ENCODE measurements at regions not wholly inside any gene's neighbourhood (a gene's known extent, or its start where the extent isn't known, plus 50 kb on each side); places are given as distances from the start of the nearest gene placed in this dataset.

DNA sequence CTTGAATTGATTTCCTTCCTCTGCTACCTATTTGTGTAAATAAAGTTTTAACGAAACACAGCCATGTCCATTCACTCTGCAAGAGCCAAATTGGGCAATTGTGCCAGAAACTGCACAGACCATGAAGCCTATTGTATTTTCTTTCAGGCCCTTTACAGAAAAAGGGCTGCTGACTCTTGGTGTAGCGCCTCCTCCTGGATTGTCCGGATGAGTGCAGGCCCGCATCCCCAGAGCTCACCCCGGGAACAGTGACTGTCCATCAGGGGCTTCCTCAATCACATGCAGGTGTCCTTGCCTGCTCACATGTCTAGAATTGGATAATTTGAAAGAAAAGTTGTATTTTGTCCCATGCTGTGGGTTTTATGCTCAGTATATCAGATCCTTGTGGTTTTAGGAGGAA is 1282.2 kb downstream of the AACS start:
- no peak for DNase-seq

DNA sequence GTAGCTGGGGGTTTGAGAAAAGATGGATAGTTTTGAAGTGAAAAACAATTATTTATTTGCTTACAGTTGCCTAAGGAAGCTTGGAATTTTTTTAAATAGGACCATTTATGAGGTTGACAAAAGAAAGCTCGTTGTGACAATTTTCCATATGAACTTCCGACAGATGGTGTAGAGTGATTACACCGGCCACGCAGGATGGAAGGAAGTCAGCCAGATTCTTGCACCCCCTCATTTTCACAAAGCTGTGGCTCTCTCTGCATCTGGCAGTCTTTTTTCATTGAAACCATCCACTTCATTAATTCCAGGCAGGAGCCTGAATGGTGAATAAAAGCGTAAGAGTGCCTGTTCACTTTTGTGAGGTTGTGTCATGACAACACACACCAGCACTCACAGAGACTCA is 1284.1 kb downstream of the AACS start:
- DNase-seq, result no peak

DNA sequence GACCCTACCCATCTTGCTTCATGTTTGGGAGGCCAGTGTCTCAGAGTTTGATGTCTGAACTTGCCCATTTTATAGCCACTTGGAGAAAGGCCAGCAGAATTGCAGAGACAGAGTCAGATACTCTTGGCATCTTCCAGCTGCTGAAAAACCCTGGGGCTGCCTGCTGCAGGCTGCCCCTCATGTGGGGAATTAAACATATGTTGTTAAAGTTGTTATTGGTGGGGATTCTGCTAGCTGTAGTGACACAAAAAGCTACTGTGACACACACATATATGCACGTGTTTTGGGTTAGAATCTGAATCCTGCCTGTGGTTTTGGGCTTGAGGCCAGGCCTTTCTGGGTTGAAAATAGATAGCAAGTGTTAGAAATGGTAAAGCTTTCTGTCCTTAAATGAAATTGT is 1288.4 kb downstream of the AACS start:
- DNase-seq, result no peak

DNA sequence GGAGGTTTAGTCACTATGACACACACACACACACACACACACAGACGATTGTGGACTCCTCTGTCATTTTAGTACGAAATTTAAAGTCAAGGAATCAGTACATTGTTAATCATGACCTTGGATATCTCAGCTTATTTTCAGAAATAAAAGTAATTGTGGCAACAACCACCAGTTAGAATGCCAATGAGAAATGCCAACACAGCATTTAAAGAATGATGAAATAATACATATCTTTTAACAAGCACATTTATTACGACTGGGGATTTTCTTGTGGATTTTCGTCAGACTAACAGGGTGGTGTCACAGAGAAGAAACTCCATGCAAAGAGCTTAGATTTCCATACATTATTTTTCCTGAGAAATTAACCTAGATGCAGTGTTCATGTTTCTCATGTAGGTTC is 1289.4 kb downstream of the AACS start:
- DNase-seq, result no peak

DNA sequence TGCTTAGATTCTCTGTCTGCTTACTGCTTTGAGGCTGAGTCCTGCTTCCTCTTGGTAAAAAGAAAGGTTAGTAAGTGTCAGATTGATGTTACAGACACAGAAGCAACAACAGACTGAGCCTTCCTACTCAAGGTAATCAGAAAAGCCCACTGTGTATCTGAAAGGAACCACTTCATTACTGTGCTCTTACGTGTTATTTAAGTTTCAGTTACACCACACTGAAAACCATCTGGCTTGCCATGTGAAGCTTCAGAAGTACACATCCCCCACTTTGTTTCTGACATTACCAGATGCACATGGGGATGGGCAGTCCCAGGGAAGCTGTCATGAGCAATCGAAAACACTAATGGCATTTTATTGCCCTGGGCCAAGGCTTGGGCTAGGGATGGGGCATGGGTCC is 1290.1 kb downstream of the AACS start:
- DNase-seq, result no peak

DNA sequence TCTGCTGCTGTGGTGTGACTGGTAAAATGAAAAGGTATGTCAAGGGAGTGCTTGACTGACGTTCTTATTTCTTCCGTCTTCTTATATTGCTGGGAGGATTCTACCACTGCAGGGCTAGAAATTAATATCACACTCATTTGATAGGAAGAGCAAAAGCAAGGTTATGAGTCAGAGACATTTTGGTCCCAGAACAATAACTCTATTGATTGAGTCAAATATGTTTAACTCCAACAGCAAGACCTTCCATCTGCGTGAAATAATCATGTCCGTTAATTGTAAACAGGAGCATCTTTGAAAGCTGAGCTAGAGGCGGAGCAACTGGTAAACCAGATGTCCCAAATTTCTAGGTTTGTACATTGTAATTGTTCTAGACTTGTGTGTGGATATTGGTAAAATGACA is 1293.6 kb downstream of the AACS start:
- DNase-seq, result no peak

DNA sequence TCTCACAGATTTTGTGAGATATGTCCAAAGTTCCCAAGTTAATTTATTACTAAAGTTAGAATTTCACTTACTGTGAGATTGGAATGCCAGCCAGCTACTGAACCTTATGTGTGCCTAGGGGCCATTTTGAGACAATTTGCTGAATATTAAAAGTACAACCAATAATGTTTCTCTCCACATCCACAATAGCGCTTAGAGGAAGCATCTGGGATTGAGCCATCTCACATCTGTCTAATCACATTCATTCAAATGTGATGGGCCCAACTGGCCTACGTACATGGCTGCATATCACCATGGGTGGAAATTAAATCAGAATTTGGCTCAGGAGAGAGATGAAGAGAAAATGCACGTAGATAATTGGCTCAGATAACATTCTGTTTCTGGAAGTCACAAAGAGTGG is 1294.0 kb downstream of the AACS start:
- no peak for DNase-seq

DNA sequence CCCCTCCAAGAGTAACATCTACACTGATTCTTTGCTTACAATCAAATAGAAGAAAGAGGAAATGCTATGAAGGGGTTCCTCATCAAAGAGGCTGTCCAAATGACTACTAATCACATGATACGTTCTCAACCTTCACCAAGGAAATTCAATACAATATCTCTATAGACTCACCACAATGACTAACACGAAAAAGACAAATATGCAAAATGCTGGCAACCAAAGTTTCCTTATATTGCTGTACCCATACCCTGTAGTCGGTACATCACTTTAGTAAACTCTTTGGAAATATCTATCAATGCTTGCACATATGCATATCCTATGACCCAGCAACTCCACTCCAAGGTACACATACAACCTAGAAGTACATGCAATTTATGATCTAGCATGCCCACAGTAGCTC is 1296.6 kb downstream of the AACS start:
- no peak for DNase-seq

DNA sequence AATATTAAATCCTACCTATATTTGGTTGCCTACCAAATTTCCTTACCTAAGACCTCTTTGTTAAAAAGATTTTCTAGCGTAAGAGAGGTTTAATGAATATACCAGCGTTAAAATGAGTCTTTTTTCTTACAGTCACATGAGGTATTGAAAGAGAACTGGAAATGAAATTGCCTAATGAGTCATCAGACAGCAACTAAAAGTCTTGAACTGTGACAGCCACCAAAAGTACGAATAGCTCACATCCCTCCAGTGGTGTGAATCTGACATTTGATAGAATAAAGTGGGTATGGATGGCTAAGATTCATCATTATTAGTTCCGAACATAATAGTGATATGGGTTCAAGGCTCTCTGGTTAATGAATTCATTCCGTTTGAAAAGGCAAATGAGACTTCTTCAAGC is 1297.3 kb downstream of the AACS start:
- no peak for DNase-seq

DNA sequence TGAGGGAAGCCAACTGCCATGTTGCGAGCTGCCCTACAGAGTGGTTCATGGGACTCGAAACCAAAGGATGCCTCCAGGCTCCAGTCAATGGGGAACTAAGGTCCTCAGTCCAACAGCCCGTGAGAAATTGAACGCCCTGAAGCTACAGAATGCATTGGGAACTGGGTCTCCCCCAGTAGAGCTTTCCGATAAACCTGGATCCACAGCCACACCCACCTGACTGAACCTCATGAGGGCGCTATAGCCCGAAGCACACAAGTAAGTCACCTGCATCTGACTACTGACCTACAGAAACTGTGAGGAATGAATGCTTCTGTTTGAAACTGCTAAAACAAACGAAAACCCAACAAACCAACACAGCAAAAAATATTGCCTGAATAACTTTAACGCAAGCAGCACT is 1297.7 kb downstream of the AACS start:
- no peak for DNase-seq

DNA sequence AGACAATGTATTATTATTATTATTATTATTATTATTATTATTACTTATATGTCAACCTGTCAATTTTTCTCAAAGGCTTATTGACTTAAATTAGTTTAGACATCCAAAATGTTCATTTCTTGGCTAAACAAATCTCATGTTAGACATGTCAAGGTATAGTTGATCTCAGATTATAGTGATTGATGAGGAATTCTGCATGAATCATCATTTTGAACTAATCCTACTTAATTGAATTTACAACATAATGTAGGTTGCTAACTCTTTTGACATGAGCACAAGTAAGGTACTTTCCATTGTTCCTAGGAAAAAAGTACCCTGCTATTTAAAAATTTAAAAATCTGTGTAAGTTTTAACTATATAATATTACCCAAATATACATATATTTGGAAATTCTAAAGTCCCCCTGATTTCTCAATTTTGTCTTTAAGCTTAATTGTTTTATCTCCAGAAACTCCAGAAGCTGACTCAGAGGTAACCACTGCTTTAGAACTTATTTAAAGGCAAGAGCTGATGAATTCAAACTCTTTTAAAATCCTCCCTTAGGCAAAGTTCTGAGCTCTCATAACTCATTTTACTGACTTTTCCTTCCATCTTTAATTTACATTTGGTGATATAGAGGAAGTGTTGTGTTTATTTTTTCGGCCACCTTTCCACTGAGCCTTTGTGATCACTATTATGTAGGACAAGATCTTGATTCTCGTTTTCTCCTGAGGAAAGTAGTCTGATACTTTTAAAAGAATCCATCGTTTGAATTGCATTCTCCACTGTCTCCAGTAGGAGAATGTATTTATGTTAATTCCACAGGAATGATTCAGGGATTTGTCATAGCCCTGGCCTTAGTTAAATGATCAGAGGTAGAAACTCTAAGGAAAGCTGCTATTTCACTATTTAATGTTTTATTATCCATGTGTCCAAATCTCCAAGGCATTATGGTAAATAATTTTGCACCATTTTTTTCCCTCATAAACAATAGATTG is 1304.5 kb downstream of the AACS start:
- DNase-seq, result no peak

DNA sequence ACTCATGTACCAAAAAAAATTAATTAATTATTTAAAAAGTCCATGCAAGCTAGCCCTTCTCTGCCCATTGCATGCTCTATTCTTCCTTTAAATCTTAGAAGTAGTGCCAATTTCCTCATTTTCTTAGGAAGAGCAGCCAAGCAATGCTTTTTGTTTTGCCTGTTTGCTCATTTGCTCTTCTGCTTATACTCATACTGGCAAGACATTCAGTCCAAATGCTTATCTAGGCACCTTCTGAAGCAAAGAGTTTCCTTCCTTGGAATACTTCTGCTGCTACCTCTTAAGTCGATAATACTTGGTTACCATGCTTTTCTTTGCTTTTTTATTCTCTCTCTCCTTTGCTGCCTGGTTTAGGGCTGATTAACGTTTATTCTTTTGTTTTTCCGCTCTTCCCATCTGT is 1318.3 kb downstream of the AACS start:
- no peak for DNase-seq

DNA sequence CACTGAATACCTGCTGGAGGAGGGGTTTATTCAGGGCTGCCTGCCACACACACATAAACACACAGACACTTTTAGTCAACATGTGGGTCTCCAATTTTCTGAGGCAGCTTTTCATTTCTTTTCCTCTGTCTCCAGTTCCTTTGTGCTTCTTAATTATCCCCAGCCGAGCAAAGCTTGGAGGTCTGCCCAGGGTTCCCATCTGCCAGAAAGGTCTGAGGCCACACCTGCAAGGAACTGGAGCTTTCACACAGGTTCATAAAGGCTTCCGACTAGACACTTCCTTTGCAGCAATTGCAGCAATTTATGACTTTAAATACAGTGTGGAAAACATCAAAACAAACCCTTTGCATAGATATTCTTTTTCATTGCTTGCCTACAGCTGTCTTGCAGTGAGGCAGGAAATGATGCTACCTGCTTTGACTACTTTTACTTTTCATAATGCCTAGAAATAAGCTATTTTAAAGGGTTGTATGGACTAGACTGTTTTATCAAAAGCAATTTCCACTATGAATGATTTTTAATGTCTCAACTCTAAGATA is 1318.9 kb downstream of the AACS start:
- DNase-seq, result no peak

DNA sequence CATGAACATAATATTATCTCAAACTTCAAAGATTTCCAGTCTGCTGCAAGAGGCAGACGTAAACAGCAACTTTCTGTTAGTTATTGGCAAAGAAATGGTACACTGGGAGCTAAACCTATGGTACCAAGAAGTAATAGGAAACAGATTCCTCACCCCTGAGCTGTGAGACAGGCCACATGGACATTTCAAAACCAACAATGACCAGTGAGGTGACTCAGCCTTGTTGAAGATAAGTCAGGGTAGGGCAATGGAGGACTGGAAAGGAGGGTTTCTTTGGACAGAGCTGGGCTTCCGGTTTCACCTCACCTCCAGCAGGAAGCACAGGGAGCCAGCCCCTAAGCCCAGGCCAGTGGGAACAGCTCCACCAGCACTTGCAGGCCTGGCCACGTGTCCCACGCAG is 1320.5 kb downstream of the AACS start:
- no peak for DNase-seq

DNA sequence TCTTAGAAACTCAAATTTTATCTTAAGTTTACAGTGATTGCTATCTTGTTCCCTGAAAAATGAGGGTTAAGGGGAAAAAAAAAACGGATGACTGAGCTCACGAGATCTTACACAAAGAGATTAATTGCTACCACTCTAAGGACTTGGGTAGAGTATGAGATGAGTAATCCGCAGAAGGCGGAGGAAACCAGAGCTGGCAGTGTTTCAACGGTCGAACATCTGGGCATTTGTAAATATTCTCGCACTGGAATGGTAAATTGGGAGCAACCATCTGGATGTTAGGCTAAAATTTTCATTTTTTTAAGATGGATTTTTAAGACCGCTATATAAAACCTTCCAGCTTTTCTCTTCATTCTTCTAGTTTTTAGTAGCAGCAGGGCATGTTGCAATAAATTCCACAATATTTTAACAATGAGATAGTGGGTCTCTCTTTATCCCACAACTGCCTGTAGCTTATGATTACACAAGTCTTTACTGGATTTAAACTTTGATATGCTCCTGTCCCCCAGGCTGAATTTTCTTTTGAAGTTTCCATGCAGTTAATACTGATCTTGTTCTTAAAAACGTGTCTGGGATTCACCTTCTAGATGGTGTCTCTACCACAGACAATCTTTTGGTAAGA is 1324.1 kb downstream of the AACS start:
- no peak for DNase-seq

DNA sequence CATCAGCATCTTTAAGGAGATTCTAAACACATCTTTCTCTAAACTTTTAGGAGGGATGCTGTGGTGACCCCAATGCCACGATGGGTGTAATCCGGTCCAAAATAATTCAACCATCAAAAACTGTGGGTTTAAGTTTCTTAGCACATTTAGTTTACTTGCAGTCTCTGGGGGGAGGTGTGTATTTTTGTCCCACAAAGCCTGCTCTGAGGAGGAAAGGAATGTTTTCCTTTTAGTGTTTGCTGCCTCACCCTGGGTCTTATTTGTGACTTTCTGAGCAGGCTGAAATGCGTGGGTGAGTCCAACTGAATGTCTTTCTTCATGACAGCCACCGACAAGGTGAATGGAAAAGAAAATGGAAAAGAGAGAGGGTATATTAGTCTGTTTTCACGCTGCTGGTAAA is 1324.7 kb downstream of the AACS start:
- no peak for DNase-seq

DNA sequence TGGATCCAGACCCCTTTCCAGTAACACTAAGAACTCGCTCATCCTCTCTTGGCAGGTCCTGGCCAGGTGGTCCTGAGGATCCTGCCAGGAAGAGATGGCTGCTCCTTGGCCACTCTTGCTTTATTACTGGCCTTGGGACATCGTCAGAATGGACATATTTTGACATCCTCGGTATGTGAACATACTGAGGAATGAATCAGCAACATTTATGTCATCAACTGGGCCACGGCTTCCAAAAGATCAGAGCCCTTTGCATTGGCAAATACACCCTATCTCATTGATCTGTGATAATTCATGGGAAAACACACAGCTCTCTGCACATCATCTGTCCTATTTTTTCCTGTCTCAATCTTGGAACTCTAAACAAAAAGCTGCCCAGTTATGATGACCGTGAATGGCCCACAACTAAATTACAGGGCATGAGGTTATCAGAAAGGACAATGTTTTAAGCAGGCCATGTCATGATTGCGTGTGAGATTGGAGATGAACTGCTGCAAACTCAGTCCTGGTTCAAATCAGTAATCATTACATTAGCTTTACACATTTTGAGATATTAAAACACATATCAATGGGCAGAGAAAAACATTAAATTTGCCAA is 1325.8 kb downstream of the AACS start:
- no peak for DNase-seq

DNA sequence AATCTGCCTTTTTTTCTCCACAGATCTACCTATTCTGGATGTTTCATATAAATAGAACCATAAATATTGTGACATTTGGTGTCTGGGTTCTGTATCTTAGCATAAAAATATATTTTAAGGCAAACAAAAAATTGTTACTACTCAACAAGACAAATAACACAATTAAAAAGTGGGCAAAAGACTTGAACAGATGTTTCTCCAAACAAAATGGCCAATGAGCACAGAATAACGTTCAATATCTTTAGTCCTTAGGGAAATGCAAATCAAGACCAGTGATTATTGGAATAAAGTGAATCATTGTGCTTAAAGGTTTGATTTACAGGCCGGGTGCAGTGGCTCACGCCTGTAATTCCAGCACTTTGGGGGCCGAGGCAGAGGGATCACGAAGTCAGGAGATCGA is 1331.3 kb downstream of the AACS start:
- no peak for DNase-seq

DNA sequence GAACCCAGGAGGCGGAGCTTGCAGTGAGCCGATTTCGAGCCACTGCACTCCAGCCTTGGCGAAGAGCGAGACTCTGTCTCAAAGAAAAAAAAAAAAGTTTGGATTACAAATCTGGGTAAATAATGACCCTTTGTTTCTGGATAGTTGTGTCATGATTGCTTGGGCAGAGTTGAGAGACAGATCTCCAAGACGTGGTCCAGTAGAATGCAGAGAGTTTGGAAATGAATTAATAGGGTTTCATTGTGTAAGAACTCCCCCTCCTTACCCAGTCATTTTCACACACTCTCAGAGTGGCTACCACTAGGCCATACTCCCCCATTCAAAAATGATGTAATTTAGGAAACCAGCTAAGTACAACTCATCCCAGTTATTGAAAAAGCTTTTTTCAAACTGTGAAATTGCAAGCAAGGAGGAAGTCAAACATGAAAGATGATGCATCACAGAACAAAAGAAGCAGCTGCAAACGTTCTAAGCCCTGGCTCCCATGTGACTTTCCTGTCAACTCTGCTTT is 1331.9 kb downstream of the AACS start:
- no peak for DNase-seq

DNA sequence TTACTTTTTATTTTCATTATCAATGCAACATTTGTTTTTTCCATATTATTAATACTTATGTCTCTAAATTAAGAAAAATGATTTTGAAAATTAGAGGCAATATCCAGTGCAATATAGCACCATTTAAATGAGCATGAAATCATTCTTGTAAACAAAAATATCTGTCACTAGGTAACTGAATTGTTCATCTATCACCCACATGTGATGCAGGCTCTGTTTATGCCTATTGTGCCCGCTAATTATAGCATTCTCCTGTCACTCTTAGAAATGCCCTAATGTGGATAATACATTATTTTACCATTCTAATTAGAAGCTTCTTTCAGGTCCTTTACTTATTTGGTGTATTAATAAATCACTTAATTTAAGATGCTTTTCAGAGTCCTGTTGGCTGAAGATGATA is 1332.4 kb downstream of the AACS start:
- DNase-seq, result no peak

DNA sequence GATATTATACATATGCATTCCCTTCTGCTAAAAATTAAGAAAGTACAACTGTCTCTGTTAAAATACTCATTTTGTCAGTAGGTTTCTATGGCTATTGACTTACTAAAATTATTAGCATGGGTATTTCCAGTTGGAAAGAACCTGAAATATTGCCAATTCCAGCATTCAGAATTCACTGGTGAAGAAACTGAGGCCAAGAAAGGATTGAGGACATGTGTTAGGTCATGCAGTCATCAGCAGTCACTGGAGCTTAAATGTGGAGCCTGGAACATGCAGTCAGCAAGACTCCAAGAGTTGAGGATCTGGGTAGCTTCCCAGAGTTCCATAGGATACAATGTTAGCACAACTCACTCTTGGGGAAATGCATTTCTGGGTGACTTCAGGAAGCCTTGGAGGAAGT is 1335.6 kb downstream of the AACS start:
- no peak for DNase-seq

DNA sequence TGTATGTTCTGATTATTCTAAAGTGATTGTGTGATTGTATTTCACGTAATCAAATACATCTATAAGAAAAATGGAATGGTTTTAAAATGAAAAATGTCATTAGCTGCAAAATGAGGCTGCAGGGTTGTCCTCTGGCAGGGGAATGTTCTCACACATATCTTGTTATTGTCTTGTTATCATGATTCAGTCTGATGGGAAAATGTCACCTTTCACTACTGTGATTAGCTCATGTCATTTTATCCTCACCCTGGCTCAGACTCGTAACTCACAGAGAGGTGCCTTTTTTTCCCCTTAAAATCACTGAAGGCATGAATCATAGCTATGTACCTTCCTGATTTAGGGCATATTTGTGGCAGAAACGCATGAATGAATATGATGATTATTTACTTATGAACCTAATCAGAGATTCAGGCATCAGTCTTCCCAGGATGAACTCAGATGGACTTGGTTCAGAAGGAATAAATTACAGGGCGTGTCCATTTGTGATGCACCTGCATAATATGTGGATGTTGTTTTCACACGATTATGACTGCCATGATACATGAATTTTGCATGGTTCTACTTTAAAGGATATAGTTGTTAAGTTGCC is 1339.2 kb downstream of the AACS start:
- DNase-seq, result no peak

DNA sequence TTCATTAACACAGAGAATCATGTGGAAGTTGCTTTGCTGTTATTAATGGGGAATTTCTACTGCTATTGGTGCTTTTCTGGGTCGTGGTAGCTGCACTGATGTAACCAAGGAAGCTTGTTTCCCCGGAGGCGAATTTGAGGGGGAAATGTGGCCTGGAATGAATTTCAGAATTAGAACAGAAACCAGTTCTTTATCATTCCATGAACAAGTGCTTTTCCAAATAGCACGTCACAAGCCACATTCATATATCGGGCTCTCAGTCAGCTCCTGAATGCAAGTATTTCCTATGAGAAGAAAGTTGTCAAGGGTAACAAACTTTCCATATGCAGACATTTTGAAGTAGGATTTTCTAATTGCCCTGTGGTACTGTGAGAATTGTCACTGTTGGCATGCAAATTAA is 1353.2 kb downstream of the AACS start:
- no peak for DNase-seq
